Dermis microvascular lymphatic vessel endothelial cell (primary cell): ENCODE measurements at regions not wholly inside any gene's neighbourhood (a gene's known extent, or its start where the extent isn't known, plus 50 kb on each side); places are given as distances from the start of the nearest gene placed in this dataset.
A peak's percentile ranks its signal among the peaks of the same experiment; 100 is the strongest.

Experiments used
- DNase-seq, 2 donors: peaks; one replicate each; pipeline versions ENCODE4 v3.0.0 to v3.0.0-alpha.2; 2010; ENCODE audit warnings: low read depth in 2 of 2

GRCh38 chr5:40389591-40389990 is 290.1 kb upstream of the PTGER4 start:
- DNase-seq: no peak

DNA sequence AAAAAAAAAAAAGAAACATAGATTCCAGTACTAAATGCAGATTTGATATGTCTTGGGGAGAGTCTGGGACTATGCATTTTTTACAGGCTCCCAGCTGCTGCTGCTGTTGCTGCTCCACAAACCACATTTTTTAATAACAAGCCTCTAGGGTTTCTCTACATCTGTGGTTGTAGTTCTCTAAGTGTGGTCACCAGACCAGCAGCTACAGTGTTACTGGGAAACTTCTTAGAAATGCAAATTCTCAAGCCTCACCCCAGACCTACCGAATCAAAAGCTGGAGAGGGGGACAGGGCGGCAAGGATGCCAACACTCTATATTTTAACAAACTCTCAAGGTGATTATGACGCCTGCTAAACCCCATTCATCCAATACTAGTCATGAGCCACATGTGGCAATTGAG is 293.4 kb upstream of the PTGER4 start:
- no peak for DNase-seq

DNA sequence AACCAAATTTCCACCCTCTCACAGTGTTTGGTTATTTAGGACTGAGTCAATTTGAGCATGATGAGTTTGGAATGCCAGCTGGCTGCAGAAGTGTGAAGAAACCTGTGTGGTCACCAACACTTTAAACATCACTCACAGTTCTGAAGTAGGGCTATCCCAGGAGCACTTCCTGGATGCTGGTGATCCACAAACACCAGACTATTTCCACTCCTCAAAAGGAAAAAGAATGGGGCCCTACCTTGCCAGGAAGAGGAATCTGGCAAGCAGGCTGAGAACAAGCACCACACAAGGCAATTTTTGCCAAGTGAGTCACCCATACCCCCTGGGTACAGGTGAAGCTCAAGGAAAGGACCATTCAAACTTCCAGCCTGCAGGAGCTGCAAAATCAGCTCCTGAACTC is 294.2 kb upstream of the PTGER4 start:
- no peak for DNase-seq

DNA sequence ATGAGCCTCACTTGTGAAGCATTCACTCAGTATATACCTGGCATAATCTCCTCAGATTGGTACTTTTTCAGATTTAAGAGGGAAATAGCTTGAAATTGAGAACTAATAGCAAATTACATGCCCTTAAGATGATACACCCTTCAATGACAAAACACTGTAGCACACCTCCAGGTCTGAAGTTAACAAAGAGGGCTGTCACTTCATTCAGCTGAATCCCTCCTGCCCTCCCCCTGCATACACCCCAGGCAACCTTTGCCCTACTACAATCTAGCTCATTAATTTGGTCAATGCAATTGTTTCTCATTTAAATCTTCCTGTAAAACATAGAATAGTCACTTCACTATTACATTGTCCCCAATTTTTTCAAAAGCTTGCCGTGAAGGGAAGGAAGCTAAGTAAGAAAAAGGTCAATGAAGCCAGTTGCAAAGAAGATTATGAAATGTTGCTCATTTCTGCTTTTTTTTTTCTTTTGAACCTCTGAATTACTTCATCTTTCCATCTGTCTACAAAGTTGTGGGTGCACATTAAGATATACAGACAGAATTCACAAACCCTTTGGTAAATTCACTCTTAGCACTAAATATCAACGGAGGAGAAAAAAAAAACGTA is 294.8 kb upstream of the PTGER4 start:
- no peak for DNase-seq

GRCh38 chr5:40383749-40384651 is 295.7 kb upstream of the PTGER4 start:
- no peak for DNase-seq

DNA sequence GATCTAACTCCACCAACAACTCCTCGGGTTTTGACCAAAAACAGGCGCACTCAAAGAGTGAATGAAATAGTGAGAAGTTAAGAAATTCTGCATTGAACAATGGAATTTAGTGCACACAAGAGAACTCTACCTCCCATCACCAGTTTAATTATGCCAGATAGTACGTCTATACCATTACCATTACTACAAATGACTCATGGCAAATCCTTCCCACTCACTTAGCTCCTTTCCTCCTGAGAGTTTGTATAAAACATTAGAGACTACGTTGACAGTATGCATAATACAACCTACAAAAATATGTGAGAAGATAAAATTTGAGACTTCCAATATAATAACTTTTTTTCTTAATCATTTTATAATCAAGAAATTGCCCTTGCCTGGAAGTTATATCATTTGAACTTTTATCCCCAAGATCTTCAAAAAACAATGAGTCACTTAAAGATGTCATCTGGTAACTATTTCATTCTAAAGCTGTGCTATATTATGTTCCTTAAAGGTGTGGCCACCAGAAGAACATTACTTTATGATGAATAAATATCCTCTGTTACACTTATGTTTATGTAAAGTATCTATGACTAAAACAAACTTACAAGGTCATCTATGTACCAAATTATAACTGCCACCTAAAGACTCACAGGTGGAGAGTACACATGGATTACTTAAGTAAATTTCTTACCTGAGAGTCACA is 297.9 kb upstream of the PTGER4 start:
- peak in 1 of 2 donors; percentile 20 for DNase-seq

DNA sequence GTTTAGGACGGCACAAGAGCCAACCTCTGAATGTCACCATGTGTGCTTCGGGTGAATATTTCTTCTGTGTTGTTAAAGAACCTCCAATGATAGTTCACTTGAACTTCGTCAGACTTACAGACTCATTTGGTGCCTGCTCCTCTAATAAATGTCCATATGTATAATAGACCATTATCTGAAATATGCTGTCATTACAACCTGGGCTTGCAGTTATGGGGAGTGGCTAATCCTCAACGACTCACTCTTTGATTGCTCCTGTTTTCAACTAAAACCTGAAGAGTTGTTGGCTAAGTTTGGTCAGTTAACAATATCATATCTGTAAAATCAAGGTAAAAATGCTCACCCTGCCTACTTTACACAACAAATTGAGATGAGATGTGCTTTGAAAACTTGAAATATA is 298.7 kb upstream of the PTGER4 start:
- DNase-seq: no peak

- DNase-seq: no peak
Measured at GRCh38 chr5:40378396-40379177, 301.1 kb upstream of the PTGER4 start.

- DNase-seq: no peak
Measured at GRCh38 chr5:40376566-40376965, 303.1 kb upstream of the PTGER4 start.

GRCh38 chr5:40374853-40375252 is 304.9 kb upstream of the PTGER4 start:
- peak; percentile 43 to 94 for DNase-seq

- DNase-seq: no peak
Measured at GRCh38 chr5:40368200-40368599, 311.5 kb upstream of the PTGER4 start.

DNA sequence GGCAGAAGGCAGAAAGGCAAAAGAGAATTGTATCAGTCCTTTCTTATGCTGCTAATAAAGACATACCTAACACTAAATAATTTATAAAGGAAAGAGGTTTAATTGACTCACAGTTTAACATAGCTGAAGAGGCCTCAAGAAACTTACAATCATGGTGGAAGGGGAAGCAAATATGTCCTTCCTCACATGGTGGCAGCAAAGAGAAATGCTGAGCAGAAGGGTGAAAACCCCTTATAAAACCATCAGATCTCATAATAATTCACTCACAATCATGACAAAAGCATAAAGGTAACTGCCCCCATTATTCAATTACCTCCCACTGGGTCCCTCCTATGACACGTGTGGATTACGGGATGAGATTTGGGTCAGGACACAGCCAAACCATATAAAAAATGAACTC is 312.5 kb upstream of the PTGER4 start:
- no peak for DNase-seq

DNA sequence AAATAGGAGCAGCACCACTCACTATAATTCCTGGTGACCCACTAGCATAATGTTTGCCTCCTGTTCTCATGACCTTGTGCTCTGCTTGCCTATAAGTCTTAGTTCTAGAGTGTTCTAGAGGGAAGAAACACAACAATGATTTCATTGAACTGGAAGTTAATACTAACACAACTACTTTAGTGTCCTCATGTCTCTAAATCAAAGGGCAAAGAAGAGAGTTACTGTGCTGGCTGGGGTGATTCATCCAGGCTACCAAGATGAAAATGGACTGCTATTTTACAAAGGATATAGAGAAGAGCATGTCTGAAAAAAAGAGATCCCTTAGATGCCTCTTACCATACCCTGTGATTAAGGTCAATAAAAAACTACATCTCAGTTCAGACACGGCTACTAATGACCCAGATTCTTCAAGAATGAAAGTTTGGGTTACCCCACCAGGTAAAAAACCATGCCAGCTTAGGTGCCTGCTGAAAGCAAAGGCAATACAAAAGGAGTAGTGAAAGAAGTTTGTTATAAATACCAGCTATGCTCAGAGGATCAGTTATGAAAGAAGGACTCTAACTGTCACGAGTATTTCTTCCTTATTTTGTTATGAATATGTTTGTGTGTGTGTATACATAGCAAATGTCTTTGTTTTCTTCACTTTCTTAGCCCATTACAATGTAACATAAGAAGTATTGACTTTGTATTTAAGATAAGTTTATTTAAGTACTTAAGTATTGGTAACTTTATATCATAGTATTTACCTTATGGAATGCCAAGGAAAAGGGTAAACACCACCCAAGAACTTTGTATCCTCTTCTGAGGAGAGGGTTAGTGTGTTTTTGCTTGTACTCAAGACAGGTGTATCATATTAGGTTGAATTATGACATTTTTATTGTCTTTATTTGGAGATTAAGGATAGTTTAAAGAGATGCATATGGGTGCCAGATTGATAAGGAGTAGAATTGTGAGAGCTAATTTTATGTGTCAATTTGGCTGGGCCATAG is 314.1 kb upstream of the PTGER4 start:
- no peak for DNase-seq

DNA sequence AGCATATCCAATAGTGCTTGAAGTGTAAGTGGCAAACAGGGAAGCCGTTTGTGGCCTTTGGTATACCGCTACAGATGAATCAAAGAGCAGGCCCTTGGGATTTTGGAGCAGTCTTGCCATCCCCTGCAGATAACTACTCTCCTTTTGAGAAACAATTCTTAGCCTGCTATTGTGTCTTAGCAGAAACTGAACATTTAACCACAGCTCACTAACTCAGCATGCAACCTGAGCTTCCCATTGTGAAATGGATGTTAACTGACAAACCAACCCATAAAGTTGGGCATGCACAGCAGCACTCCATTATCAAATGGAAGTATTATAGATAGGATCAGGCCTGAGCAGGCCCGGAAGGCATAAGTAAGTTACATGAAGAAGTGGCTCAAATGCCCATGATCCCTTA is 315.3 kb upstream of the PTGER4 start:
- DNase-seq: no peak

DNA sequence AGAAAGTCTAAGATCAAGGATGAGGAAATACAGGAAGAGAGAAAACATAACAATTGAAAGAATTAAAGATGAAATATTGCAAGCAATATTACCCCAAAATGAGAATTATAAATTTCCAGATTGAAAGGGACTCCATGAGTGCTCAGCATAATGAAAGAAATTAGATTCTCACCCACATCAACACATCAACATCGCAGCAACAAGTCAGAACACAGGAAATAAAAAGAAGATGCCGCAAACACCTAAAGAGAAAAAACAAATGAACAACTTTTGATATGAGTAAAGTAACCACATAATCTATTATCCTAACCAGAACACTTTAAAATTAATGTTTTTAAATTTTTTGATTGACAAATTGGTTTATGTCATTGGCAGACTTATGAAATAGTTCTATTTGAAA is 318.3 kb upstream of the PTGER4 start:
- DNase-seq: no peak

DNA sequence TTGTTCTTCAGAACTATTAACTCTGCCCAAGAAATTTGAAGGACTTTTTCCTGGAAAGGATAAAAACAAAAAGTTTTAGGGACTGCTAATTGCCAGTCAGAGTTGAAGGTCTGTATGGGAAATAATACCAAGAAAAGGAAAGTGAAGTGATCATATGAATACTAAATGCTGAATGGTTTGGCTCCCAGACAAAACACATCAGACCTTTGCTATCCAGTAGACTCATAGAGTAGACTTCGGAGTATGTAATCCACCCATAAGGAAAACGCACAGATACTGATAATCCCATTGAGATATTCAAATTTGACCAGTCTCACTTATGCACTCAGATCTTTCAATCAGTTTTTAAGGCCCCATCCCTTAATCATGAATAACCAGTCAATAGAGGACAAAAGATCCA is 319.0 kb upstream of the PTGER4 start:
- DNase-seq: no peak

DNA sequence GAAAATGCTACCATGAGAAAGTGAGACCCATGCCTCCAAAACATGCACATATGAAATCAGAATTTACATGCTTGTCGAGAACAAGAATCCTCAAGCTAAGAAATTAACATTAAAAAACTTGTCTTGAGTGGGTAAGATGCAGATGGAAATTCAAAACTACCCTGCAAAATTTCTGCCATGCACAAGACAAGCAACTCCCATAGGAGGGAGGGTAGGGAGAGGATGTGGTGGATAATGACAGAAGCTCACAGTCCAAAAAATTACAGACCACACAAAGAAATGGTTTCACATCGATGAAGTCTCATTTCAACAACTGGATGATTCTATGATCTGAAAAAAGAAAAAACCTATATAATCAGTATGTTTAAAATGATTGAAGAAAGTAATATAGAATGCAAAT is 319.9 kb upstream of the PTGER4 start:
- no peak for DNase-seq

DNA sequence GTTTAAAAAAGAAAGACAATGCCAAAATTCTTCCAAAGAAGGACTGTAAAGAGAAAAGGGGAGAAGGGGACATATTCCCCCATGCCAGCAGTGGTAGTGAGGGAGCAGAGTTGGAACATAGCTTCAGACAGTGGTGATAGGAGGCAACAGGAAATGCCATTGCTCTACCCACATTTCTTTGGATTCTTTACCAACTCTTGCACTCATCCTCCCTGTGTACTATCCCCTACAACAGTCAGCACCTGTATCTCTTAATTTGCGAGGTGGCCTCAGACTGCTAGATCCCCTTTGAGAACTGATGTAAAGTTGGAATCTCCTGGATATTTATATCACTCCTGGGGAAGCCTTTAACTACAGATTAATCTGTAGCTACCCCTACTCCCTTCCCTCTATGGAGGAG is 320.6 kb upstream of the PTGER4 start:
- DNase-seq: no peak

GRCh38 chr5:40356248-40356647 is 323.5 kb upstream of the PTGER4 start:
- DNase-seq: no peak

DNA sequence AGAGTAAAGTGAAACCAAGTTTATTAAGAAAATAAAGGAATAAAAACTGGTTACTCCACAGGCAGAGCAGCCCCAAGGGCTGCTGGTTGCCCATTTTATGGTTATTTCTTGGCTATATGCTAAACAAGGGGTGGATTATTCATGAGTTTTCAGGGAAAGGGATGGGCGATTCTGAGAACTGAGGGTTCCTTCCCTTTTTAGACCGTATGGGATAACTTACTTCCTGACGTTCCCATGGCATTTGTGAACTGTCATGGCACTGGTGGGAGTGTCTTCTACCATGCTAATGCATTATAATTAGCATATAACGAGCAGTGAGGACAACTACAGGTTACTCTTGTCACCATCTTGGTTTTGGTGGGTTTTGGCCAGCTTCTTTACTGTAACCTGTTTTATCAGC is 323.9 kb upstream of the PTGER4 start:
- DNase-seq: no peak

GRCh38 chr5:40355181-40355580 is 324.5 kb upstream of the PTGER4 start:
- DNase-seq: no peak
